T-cell (primary cell): ENCODE measurements at regions not wholly inside any gene's neighbourhood (a gene's known extent, or its start where the extent isn't known, plus 50 kb on each side); places are given as distances from the start of the nearest gene placed in this dataset.

Source experiments
- ATAC-seq, 4 experiments: fragments of 200-7000 bp in 3 of 4; fragments of 150-1000 bp in 1 of 4; cut with Tn5 transposase; replicated peaks in 1 of 4; 1 replicate in 3 of 4; 2 replicates in 1 of 4; pipeline ENCODE4 v1.10.0; 2021; ENCODE audit warnings: moderate library complexity in 3 of 4, mild to moderate bottlenecking in 2 of 4, moderate number of reproducible peaks in 1 of 4
- CTCF ChIA-PET, 2 donors: fragments of 300-600 bp; sonication (Branson Sonifier 250); formaldehyde crosslinking; loops; one replicate each; lab custom pipeline; 2022; ENCODE audit warnings: antibody characterized with exemption in 2 of 2; lab: Charles Lee
- POLR2A ChIA-PET, 2 donors: fragments of 300-600 bp; sonication (Branson Sonifier 250); formaldehyde crosslinking; loops; one replicate each; lab custom pipeline; 2022; ENCODE audit warnings: antibody characterized with exemption in 2 of 2; lab: Charles Lee
- DNase-seq, 35 experiments: peaks; one replicate each; pipeline versions ENCODE4 v3.0.0 to v3.0.0-alpha.2; 2013 to 2023
- H3K27ac ChIP-seq: one replicate; pipeline ENCODE4 v1.5.1; 2013; ENCODE audit warnings: low read length
- H3K27me3 ChIP-seq, 2 experiments: replicated peaks in 1 of 2; 1 replicate in 1 of 2; 2 replicates in 1 of 2; pipeline versions ENCODE4 v1.6.1 to v1.7.0; 2013; ENCODE audit warnings: low read length in 1 of 2, mixed read lengths in 1 of 2; ENCODE audit not compliant: control insufficient read depth in 2 of 2, insufficient read depth in 2 of 2; ENCODE audit errors: extremely low read depth in 1 of 2
- H3K36me3 ChIP-seq, 2 donors: 1 replicate in 1 of 2; 2 replicates in 1 of 2; pipeline versions ENCODE4 v1.6.1 to v1.7.0; 2013; ENCODE audit warnings: low read length in 1 of 2; ENCODE audit not compliant: control insufficient read depth in 2 of 2, insufficient read depth in 1 of 2; ENCODE audit errors: extremely low read depth in 1 of 2
- H3K4me1 ChIP-seq, 2 experiments: 1 replicate in 1 of 2; 2 replicates in 1 of 2; pipeline versions ENCODE4 v1.6.1 to v1.7.0; 2013; ENCODE audit warnings: low read length in 2 of 2, mixed read lengths in 1 of 2; ENCODE audit not compliant: insufficient read depth in 2 of 2, control insufficient read depth in 1 of 2; ENCODE audit errors: extremely low read depth in 1 of 2
- H3K4me3 ChIP-seq, 2 donors: 1 replicate in 1 of 2; 2 replicates in 1 of 2; pipeline versions ENCODE4 v1.5.1 to v1.7.0; 2013; ENCODE audit warnings: mild to moderate bottlenecking in 2 of 2, low read length in 1 of 2, moderate library complexity in 1 of 2; ENCODE audit not compliant: control insufficient read depth in 1 of 2; ENCODE audit errors: extremely low read depth in 1 of 2
- H3K9me3 ChIP-seq: 2 replicates; pipeline ENCODE4 v1.7.0; 2013
- H3K27ac Mint-ChIP-seq, 2 donors: one replicate each; pipeline ENCODE4 v1.8.0; 2020 to 2021; ENCODE audit warnings: mild to moderate bottlenecking in 2 of 2, mixed read lengths in 2 of 2
- H3K27me3 Mint-ChIP-seq, 2 donors: one replicate each; pipeline ENCODE4 v1.8.0; 2021 to 2022; ENCODE audit warnings: mixed read lengths in 2 of 2
- H3K36me3 Mint-ChIP-seq: one replicate; pipeline ENCODE4 v1.8.0; 2021; ENCODE audit warnings: mixed read lengths
- H3K4me1 Mint-ChIP-seq, 3 donors: one replicate each; pipeline ENCODE4 v1.8.0; 2020 to 2022; ENCODE audit warnings: mixed read lengths in 3 of 3, mild to moderate bottlenecking in 1 of 3
- H3K4me3 Mint-ChIP-seq, 3 donors: one replicate each; pipeline ENCODE4 v1.8.0; 2020 to 2022; ENCODE audit warnings: mild to moderate bottlenecking in 3 of 3, mixed read lengths in 3 of 3, moderate library complexity in 3 of 3
- H3K9me3 Mint-ChIP-seq, 3 donors: one replicate each; pipeline ENCODE4 v1.8.0; 2020 to 2022; ENCODE audit warnings: mixed read lengths in 3 of 3
- WGBS: methylation state at CpG from one replicate; pipeline ENCODE4 v1.1.5; 2013; ENCODE audit warnings: missing lambda C conversion rate; ENCODE audit not compliant: insufficient coverage; 5-methylcytosine and 5-hydroxymethylcytosine counted together

GRCh38 chr1:244205171-244205570 is 154.1 kb downstream of the ZBTB18 start:
- no peaks in the 10 kb centered on the region for H3K36me3 Mint-ChIP-seq
- WGBS, result 89% methylated on average over 1 of the region's 3 CpGs
- H3K27ac Mint-ChIP-seq, result no peak overlapping the region
- peaks cover 0 to 5% of the 10 kb centered on the region in 2 donors for H3K27me3 Mint-ChIP-seq
- peaks cover 0 to 3% of the 10 kb centered on the region in 2 experiments for H3K27me3 ChIP-seq
- ChIA-PET POLR2A (no interaction called here), CTCF (no interaction called here)
- H3K9me3 ChIP-seq, result no peaks in the 10 kb centered on the region
- no peaks in the 10 kb centered on the region for H3K9me3 Mint-ChIP-seq
- no peak overlapping the region for H3K4me3 ChIP-seq
- H3K27ac ChIP-seq, result no peak overlapping the region
- no peaks in the 10 kb centered on the region for H3K36me3 ChIP-seq
- ATAC-seq (no peak), DNase-seq (no peak)
- H3K4me1 Mint-ChIP-seq, result peaks cover 0 to 1% (median 0%) of the 10 kb centered on the region in 3 donors
- no peak overlapping the region for H3K4me3 Mint-ChIP-seq
- H3K4me1 ChIP-seq, result no peaks in the 10 kb centered on the region

DNA sequence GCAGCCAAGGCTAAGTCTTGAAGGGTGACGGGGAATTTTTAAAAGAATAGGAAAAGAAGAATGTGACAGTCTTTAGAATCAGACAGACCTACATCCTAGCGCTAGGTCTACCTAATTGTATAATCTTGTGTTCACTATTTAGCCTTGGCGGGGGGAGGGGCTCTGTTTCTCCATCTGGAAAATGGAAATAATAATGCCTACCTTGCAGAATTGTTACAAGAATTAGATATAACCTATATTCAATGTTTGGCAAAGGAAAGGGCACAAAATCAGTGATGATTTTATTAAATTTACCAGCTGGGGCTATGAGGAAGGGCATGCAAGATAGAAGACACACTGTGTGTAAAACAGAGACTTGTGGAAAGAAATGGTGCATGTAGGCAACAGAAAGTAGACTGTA is 154.8 kb downstream of the ZBTB18 start:
- peaks cover 0 to 5% of the 10 kb centered on the region in 2 donors for H3K27me3 Mint-ChIP-seq
- no peaks in the 10 kb centered on the region for H3K36me3 Mint-ChIP-seq
- no peaks in the 10 kb centered on the region for H3K36me3 ChIP-seq
- no peaks in the 10 kb centered on the region for H3K9me3 Mint-ChIP-seq
- no peak overlapping the region for H3K27ac ChIP-seq
- ChIA-PET CTCF (no interaction called here), POLR2A (no interaction called here)
- no peak overlapping the region for H3K27ac Mint-ChIP-seq
- no peak overlapping the region for H3K4me3 Mint-ChIP-seq
- no peak overlapping the region for H3K4me3 ChIP-seq
- no peaks in the 10 kb centered on the region for H3K4me1 ChIP-seq
- ATAC-seq (no peak), DNase-seq (no peak)
- no peaks in the 10 kb centered on the region for H3K9me3 ChIP-seq
- peaks cover 0 to 1% (median 0%) of the 10 kb centered on the region in 3 donors for H3K4me1 Mint-ChIP-seq
- H3K27me3 ChIP-seq, result peaks cover 0 to 3% of the 10 kb centered on the region in 2 experiments
- 88% methylated on average over 1 of the region's 3 CpGs for WGBS

DNA sequence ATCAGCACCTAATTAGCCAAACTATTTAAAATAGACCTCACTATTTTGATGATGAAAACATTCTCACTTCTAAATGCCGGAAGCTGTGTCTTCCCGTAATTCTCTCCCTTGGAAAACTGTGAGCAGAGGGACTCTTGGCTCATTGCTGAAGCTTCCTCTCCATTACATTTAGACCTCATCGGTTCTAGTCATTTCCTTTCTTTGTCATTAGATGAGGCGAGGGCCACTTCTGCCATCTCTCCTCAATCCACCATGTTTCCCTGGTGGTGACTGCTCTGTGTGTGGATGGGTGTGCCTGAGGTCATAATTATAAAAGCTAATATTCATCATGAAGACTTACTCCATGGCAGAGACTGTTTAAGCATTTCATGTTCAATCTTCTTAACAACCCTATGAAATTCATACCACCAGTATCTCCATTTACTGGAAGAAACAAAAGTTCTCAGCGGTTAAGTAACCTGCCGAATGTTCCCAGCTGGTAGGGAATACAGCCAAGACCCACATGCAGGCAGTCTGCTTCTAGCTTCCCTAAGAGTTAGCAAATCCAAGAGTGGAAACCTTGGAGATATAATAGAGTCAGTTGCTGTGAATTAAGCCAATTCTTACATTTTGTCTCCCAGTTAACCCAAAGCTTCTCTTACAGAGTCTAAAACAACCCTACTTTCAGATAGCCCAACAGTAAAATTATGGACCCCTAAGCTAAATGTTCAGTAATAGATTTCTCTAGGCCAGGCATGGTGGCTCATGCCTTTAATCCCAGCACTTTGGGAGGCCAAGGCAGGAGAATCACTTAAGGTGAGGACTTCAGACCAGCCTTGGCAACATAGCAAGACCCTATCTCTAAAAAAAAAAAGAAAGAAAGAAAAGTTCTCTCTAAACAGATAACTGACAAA is 156.2 kb downstream of the ZBTB18 start:
- Mint-ChIP-seq H3K4me3 (no peak overlapping the region), H3K27ac (no peak overlapping the region), H3K36me3 (no peaks in the 10 kb centered on the region), H3K4me1 (peaks cover 0 to 1% (median 0%) of the 10 kb centered on the region in 3 donors), H3K9me3 (no peaks in the 10 kb centered on the region), H3K27me3 (peaks cover 0 to 5% of the 10 kb centered on the region in 2 donors)
- Histone ChIP-seq H3K9me3 (no peaks in the 10 kb centered on the region), H3K27me3 (peaks cover 0 to 3% of the 10 kb centered on the region in 2 experiments), H3K27ac (no peak overlapping the region), H3K36me3 (no peaks in the 10 kb centered on the region), H3K4me3 (no peak overlapping the region), H3K4me1 (no peaks in the 10 kb centered on the region)
- ATAC-seq (no peak), DNase-seq (no peak)
- ChIA-PET POLR2A (interaction anchor here in 1 of 2 donors (0.5 kb wide), 1 partner anchor 18 kb away, joined by 3 read pairs; no protein-coding TSS in a partner anchor), CTCF (no interaction called here)
- 88% methylated on average over 3 of the region's 6 CpGs for WGBS

DNA sequence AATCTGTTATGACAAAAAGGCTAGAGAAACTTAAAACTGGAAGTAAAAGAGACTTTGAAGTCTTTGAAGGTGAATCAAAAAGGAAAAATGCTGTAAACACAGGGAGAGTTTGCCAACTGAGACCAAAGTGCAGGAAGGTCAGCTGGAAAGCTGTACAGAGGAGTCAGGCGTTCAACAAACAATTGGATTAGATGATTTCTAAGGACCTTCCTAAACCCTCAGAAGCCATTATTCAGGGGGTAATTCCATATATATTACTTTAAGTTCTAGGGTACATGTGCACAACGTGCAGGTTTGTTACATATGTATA is 156.8 kb downstream of the ZBTB18 start:
- no peak for ATAC-seq
- WGBS, result no CpG with 5 or more reads among the region's 2 CpGs
- POLR2A ChIA-PET, result no interaction called here
- no peak for DNase-seq
- Histone ChIP-seq H3K27me3 (peaks cover 0 to 3% of the 10 kb centered on the region in 2 experiments), H3K9me3 (no peaks in the 10 kb centered on the region), H3K36me3 (no peaks in the 10 kb centered on the region), H3K27ac (no peak overlapping the region), H3K4me1 (no peaks in the 10 kb centered on the region), H3K4me3 (no peak overlapping the region)
- H3K27me3 Mint-ChIP-seq, result peaks cover 0 to 5% of the 10 kb centered on the region in 2 donors
- no peak overlapping the region for H3K4me3 Mint-ChIP-seq
- H3K4me1 Mint-ChIP-seq, result peaks cover 0 to 1% (median 0%) of the 10 kb centered on the region in 3 donors
- H3K36me3 Mint-ChIP-seq, result no peaks in the 10 kb centered on the region
- no peak overlapping the region for H3K27ac Mint-ChIP-seq
- no peaks in the 10 kb centered on the region for H3K9me3 Mint-ChIP-seq
- CTCF ChIA-PET, result no interaction called here

DNA sequence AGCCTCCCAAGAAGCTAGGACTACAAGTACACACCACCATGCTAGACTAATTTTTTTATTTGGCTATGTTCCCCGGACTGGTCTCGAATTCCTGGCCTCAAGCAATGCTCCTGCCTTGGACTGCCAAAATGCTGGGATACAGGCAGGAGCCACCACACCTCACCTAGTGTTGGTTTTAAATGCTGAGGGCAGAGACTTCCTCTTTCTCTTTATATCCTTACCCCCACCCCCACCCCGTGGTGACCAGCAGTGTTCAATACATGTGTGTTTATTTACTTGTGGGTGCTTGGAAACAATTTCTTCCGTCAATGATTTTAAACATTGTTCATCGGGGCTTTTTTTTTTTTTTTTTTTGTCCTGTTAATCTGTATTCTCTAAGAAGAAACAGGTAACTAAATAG is 158.9 kb downstream of the ZBTB18 start:
- CTCF ChIA-PET, result interaction anchor here in 1 of 2 donors (0.7 kb wide), 1 partner anchor 483 kb away, joined by 5 read pairs; no protein-coding TSS in a partner anchor
- Histone ChIP-seq H3K4me1 (no peaks in the 10 kb centered on the region), H3K27ac (no peak overlapping the region), H3K4me3 (no peak overlapping the region), H3K9me3 (no peaks in the 10 kb centered on the region), H3K27me3 (peaks cover 0 to 4% of the 10 kb centered on the region in 2 experiments), H3K36me3 (no peaks in the 10 kb centered on the region)
- no peak for ATAC-seq
- no peak overlapping the region for H3K27ac Mint-ChIP-seq
- no peaks in the 10 kb centered on the region for H3K36me3 Mint-ChIP-seq
- peaks cover 0 to 5% of the 10 kb centered on the region in 2 donors for H3K27me3 Mint-ChIP-seq
- H3K9me3 Mint-ChIP-seq, result no peaks in the 10 kb centered on the region
- DNase-seq, result no peak
- WGBS, result no CpG with 5 or more reads among the region's 5 CpGs
- peaks cover 0 to 1% (median 0%) of the 10 kb centered on the region in 3 donors for H3K4me1 Mint-ChIP-seq
- POLR2A ChIA-PET, result interaction anchor here in 1 of 2 donors (0.5 to 0.7 kb wide), 2 partner anchors 15 to 469 kb away, joined by 11 read pairs; no protein-coding TSS in a partner anchor
- no peak overlapping the region for H3K4me3 Mint-ChIP-seq

GRCh38 chr1:244210884-244211558 is 159.9 kb downstream of the ZBTB18 start:
- POLR2A ChIA-PET, result interaction anchor here in 1 of 2 donors (0.5 to 0.7 kb wide), 2 partner anchors 18 to 25 kb away, joined by 3 read pairs; no protein-coding TSS in a partner anchor
- H3K27me3 Mint-ChIP-seq, result peaks cover 0 to 2% of the 10 kb centered on the region in 2 donors
- no peak overlapping the region for H3K27ac Mint-ChIP-seq
- H3K4me3 Mint-ChIP-seq, result no peak overlapping the region
- Histone ChIP-seq H3K4me1 (no peaks in the 10 kb centered on the region), H3K27me3 (peaks cover 0 to 11% of the 10 kb centered on the region in 2 experiments), H3K4me3 (no peak overlapping the region), H3K36me3 (no peaks in the 10 kb centered on the region), H3K9me3 (no peaks in the 10 kb centered on the region), H3K27ac (no peak overlapping the region)
- DNase-seq (no peak), ATAC-seq (no peak)
- peaks cover 0 to 1% (median 0%) of the 10 kb centered on the region in 3 donors for H3K4me1 Mint-ChIP-seq
- CTCF ChIA-PET, result no interaction called here
- no peaks in the 10 kb centered on the region for H3K36me3 Mint-ChIP-seq
- WGBS, result 93% methylated on average over 26 of the region's 28 CpGs
- no peaks in the 10 kb centered on the region for H3K9me3 Mint-ChIP-seq
